ENCODE measurements at regions not wholly inside any gene's neighbourhood (a gene's known extent, or its start where the extent isn't known, plus 50 kb on each side); places are given as distances from the start of the nearest gene placed in this dataset.

GRCh38 chr15:101542306-101543025 is 53.0 kb upstream of the PCSK6 start:
- TF ChIP-seq CTCF (conservative IDR thresholded peaks at IDR 0.05; ENCODE audit: low read length) (no peak), EZH2phosphoT487 (IDR thresholded peaks at IDR 0.05; ENCODE audit: borderline replicate concordance, low read depth, low read length) (no peak)
